ENCODE measurements at regions not wholly inside any gene's neighbourhood (a gene's known extent, or its start where the extent isn't known, plus 50 kb on each side); places are given as distances from the start of the nearest gene placed in this dataset.

DNA sequence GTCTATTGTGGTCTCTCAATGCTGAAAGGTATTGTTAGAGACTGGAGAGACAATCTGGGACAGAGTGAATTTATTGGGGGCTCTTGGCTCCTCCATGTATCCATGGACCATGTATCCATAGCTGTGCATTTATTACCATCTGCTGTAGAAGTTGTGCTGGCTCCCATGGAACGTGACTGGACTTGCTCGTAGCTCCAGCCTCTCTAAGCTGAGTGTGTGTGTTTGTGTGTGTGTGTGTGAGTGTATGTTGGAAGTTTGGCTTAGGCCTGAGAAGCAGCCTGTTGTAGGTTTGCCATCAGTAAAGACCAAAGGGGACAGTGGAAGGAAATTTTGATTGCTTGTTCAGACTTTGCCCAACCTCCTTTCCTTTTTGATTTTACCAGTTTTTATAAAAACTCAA lies 105.7 kb upstream of the USP24 start:
- H3K79me1 ChIP-seq (ENCODE audit: low read depth, low read length), result no peaks in the 10 kb centered on the region
- no peaks in the 10 kb centered on the region for H3K9me3 ChIP-seq (ENCODE audit: insufficient read depth in 2 of 2, low read depth in 1 of 2, low read length in 1 of 2)
- no peak overlapping the region for H3K4ac ChIP-seq (replicated peaks; ENCODE audit: insufficient read length, low read depth, low read length)
- no peaks in the 10 kb centered on the region for H3K36me3 ChIP-seq (ENCODE audit: control insufficient read depth in 2 of 4, insufficient read depth in 4 of 4, low read length in 3 of 4)
- H3K4me2 ChIP-seq (ENCODE audit: insufficient read depth in 1 of 2, low read depth in 2 of 2, low read length in 2 of 2), result no peak overlapping the region
- no peak overlapping the region for H2AFZ ChIP-seq (ENCODE audit: low read length)
- H3K23me2 ChIP-seq (ENCODE audit: low read depth, low read length), result no peaks in the 10 kb centered on the region
- H3K56ac ChIP-seq (replicated peaks; ENCODE audit: insufficient read length, low read depth, low read length), result no peak overlapping the region
- no peak overlapping the region for H3K27ac ChIP-seq (ENCODE audit: low read depth, low read length)
- no peak overlapping the region for H2AK5ac ChIP-seq (ENCODE audit: low read depth, low read length)
- ChIA-PET CTCF (ENCODE audit: partially characterized antibody) (interaction anchor here (2.6 kb wide), 1 partner anchor 17 kb away, joined by 8 read pairs; no protein-coding TSS in a partner anchor), POLR2A (ENCODE audit: partially characterized antibody) (no interaction called here)
- H2BK15ac ChIP-seq (ENCODE audit: low read length), result no peak overlapping the region; the same call in 1 of the 2 replicates
- no peaks in the 10 kb centered on the region for H4K20me1 ChIP-seq (replicated peaks in 1 of 2; ENCODE audit: control insufficient read depth in 1 of 2, insufficient read depth in 2 of 2, low read length in 2 of 2)
- no peak overlapping the region for H4K8ac ChIP-seq (ENCODE audit: extremely low read depth, insufficient read depth, low read length)
- no peak overlapping the region for H4K91ac ChIP-seq (replicated peaks; ENCODE audit: insufficient read length, low read length)
- H2BK20ac ChIP-seq (ENCODE audit: low read length), result no peak overlapping the region
- H2BK12ac ChIP-seq (ENCODE audit: low read depth, low read length), result no peak overlapping the region
- no peak overlapping the region for H2BK120ac ChIP-seq (replicated peaks; ENCODE audit: low read depth, low read length)
- no peak overlapping the region for H3K9ac ChIP-seq (replicated peaks in 1 of 4; ENCODE audit: extremely low read depth in 1 of 4, low read depth in 3 of 4, low read length in 3 of 4)
- H3K18ac ChIP-seq (ENCODE audit: extremely low read depth, low read length), result peak overlapping the region; percentile 15; the same call in 1 of the 2 replicates
- H4K5ac ChIP-seq (ENCODE audit: insufficient read length, low read depth, low read length), result no peak overlapping the region
- 83% methylated on average over 2 of the region's 2 CpGs; no CpG with 5 or more reads in 1 of the 2 experiments for WGBS, 2 experiments (ENCODE audit: extremely low coverage in 1 of 2, insufficient coverage in 1 of 2, insufficient read length in 1 of 2, insufficient replicate concordance in 2 of 2, low coverage in 1 of 2, low lambda C conversion rate in 2 of 2, missing lambda C conversion rate in 1 of 2)
- no peak overlapping the region for H3K14ac ChIP-seq (ENCODE audit: insufficient read length)
- no peak for DNase-seq (ENCODE audit: low read depth in 1 of 2, low spot score in 2 of 2)
- H3K4me1 ChIP-seq (replicated peaks in 1 of 4; ENCODE audit: control insufficient read depth in 3 of 4, insufficient read depth in 4 of 4, low read length in 3 of 4), result peaks cover 0 to 7% (median 3%) of the 10 kb centered on the region in 4 experiments; a peak in 4 of 7 replicates
- H3K23ac ChIP-seq (ENCODE audit: insufficient read length), result no peak overlapping the region
- no peak overlapping the region for H3K4me3 ChIP-seq (ENCODE audit: extremely low read depth in 1 of 4, insufficient read depth in 2 of 4, low read depth in 3 of 4, low read length in 4 of 4)
- peaks cover 0 to 3% (median 0%) of the 10 kb centered on the region in 4 experiments; a peak in 2 of 7 replicates for H3K27me3 ChIP-seq (replicated peaks in 1 of 4; ENCODE audit: control insufficient read depth in 3 of 4, extremely low read depth in 1 of 4, insufficient read depth in 3 of 4, low read length in 3 of 4)
- H2BK5ac ChIP-seq (ENCODE audit: low read depth, low read length), result no peak overlapping the region
- FAIRE-seq, result no peak
- no peaks in the 10 kb centered on the region for H3K79me2 ChIP-seq (ENCODE audit: control insufficient read depth in 1 of 2, insufficient read depth in 2 of 2, low read length in 2 of 2)
- TF ChIP-seq JUN (IDR thresholded peaks at IDR 0.05; ENCODE audit: low read depth, low read length) (no peak), ZNF274 (IDR thresholded peaks at IDR 0.05; ENCODE audit: borderline replicate concordance, extremely low read depth, low read length) (no peak)
